ENCODE measurements at regions not wholly inside any gene's neighbourhood (a gene's known extent, or its start where the extent isn't known, plus 50 kb on each side); places are given as distances from the start of the nearest gene placed in this dataset.

- ChIA-PET CTCF (no interaction called here), POLR2A (no interaction called here)
- H3K36me3 ChIP-seq (ENCODE audit: control insufficient read depth in 4 of 4, insufficient read depth in 4 of 4, low read length in 3 of 4) = no peaks in the 10 kb centered on the region
- no peak for DNase-seq
- no peaks in the 10 kb centered on the region for H3K4me1 ChIP-seq (ENCODE audit: control extremely low read depth in 1 of 4, control insufficient read depth in 4 of 4, insufficient read depth in 4 of 4, low read length in 3 of 4)
- H3K27me3 ChIP-seq (replicated peaks in 2 of 5; ENCODE audit: control insufficient read depth in 4 of 5, insufficient read depth in 5 of 5, low read length in 4 of 5) = no peaks in the 10 kb centered on the region
- no peak overlapping the region for H3K27ac ChIP-seq (ENCODE audit: insufficient read depth in 1 of 2, low read depth in 1 of 2, low read length in 2 of 2, poor library complexity in 1 of 2, severe bottlenecking in 2 of 2)
- H3K4me3 ChIP-seq (ENCODE audit: control insufficient read depth in 1 of 7, extremely low read depth in 1 of 7, insufficient read depth in 4 of 7, low read depth in 2 of 7, low read length in 6 of 7) = no peak overlapping the region
- peaks cover 0 to 4% (median 3%) of the 10 kb centered on the region in 5 experiments for H3K9me3 ChIP-seq (ENCODE audit: control extremely low read depth in 1 of 5, control insufficient read depth in 4 of 5, insufficient read depth in 2 of 5, low read depth in 1 of 5, low read length in 4 of 5)
- 68% methylated on average over 3 of the region's 3 CpGs for WGBS (ENCODE audit: insufficient coverage)
Measured at GRCh38 chr5:2584579-2585269, 166.8 kb downstream of the IRX2 start.

GRCh38 chr5:2582507-2582906 lies 169.0 kb downstream of the IRX2 start:
- Histone ChIP-seq H3K9me3 (ENCODE audit: control extremely low read depth in 1 of 5, control insufficient read depth in 4 of 5, insufficient read depth in 2 of 5, low read depth in 1 of 5, low read length in 4 of 5) (peaks cover 0 to 4% (median 3%) of the 10 kb centered on the region in 5 experiments), H3K36me3 (ENCODE audit: control insufficient read depth in 4 of 4, insufficient read depth in 4 of 4, low read length in 3 of 4) (no peaks in the 10 kb centered on the region), H3K27ac (ENCODE audit: insufficient read depth in 1 of 2, low read depth in 1 of 2, low read length in 2 of 2, poor library complexity in 1 of 2, severe bottlenecking in 2 of 2) (no peak overlapping the region), H3K4me1 (ENCODE audit: control extremely low read depth in 1 of 4, control insufficient read depth in 4 of 4, insufficient read depth in 4 of 4, low read length in 3 of 4) (no peaks in the 10 kb centered on the region), H3K27me3 (replicated peaks in 2 of 5; ENCODE audit: control insufficient read depth in 4 of 5, insufficient read depth in 5 of 5, low read length in 4 of 5) (no peaks in the 10 kb centered on the region), H3K4me3 (ENCODE audit: control insufficient read depth in 1 of 7, extremely low read depth in 1 of 7, insufficient read depth in 4 of 7, low read depth in 2 of 7, low read length in 6 of 7) (no peak overlapping the region)
- no peak for DNase-seq
- ChIA-PET CTCF (no interaction called here), POLR2A (no interaction called here)
- 96% methylated on average over 3 of the region's 4 CpGs for WGBS (ENCODE audit: insufficient coverage)

GRCh38 chr5:2582106-2582505 lies 169.4 kb downstream of the IRX2 start:
- ChIA-PET CTCF (no interaction called here), POLR2A (no interaction called here)
- Histone ChIP-seq H3K9me3 (ENCODE audit: control extremely low read depth in 1 of 5, control insufficient read depth in 4 of 5, insufficient read depth in 2 of 5, low read depth in 1 of 5, low read length in 4 of 5) (peaks cover 0 to 4% (median 3%) of the 10 kb centered on the region in 5 experiments), H3K4me1 (ENCODE audit: control extremely low read depth in 1 of 4, control insufficient read depth in 4 of 4, insufficient read depth in 4 of 4, low read length in 3 of 4) (no peaks in the 10 kb centered on the region), H3K36me3 (ENCODE audit: control insufficient read depth in 4 of 4, insufficient read depth in 4 of 4, low read length in 3 of 4) (no peaks in the 10 kb centered on the region), H3K27ac (ENCODE audit: insufficient read depth in 1 of 2, low read depth in 1 of 2, low read length in 2 of 2, poor library complexity in 1 of 2, severe bottlenecking in 2 of 2) (no peak overlapping the region), H3K4me3 (ENCODE audit: control insufficient read depth in 1 of 7, extremely low read depth in 1 of 7, insufficient read depth in 4 of 7, low read depth in 2 of 7, low read length in 6 of 7) (no peak overlapping the region), H3K27me3 (replicated peaks in 2 of 5; ENCODE audit: control insufficient read depth in 4 of 5, insufficient read depth in 5 of 5, low read length in 4 of 5) (no peaks in the 10 kb centered on the region)
- WGBS (ENCODE audit: insufficient coverage) = 89% methylated on average over 4 of the region's 7 CpGs
- DNase-seq = no peak

- no peak for DNase-seq
- WGBS (ENCODE audit: insufficient coverage) = 91% methylated on average over 4 of the region's 5 CpGs
- Histone ChIP-seq H3K27me3 (replicated peaks in 2 of 5; ENCODE audit: control insufficient read depth in 4 of 5, insufficient read depth in 5 of 5, low read length in 4 of 5) (no peaks in the 10 kb centered on the region), H3K36me3 (ENCODE audit: control insufficient read depth in 4 of 4, insufficient read depth in 4 of 4, low read length in 3 of 4) (no peaks in the 10 kb centered on the region), H3K9me3 (ENCODE audit: control extremely low read depth in 1 of 5, control insufficient read depth in 4 of 5, insufficient read depth in 2 of 5, low read depth in 1 of 5, low read length in 4 of 5) (peaks cover 0 to 4% (median 3%) of the 10 kb centered on the region in 5 experiments), H3K27ac (ENCODE audit: insufficient read depth in 1 of 2, low read depth in 1 of 2, low read length in 2 of 2, poor library complexity in 1 of 2, severe bottlenecking in 2 of 2) (no peak overlapping the region), H3K4me3 (ENCODE audit: control insufficient read depth in 1 of 7, extremely low read depth in 1 of 7, insufficient read depth in 4 of 7, low read depth in 2 of 7, low read length in 6 of 7) (no peak overlapping the region), H3K4me1 (ENCODE audit: control extremely low read depth in 1 of 4, control insufficient read depth in 4 of 4, insufficient read depth in 4 of 4, low read length in 3 of 4) (no peaks in the 10 kb centered on the region)
- ChIA-PET CTCF (no interaction called here), POLR2A (no interaction called here)
Measured at GRCh38 chr5:2581418-2581817, 170.1 kb downstream of the IRX2 start.

- Histone ChIP-seq H3K36me3 (ENCODE audit: control insufficient read depth in 4 of 4, insufficient read depth in 4 of 4, low read length in 3 of 4) (no peaks in the 10 kb centered on the region), H3K4me1 (ENCODE audit: control extremely low read depth in 1 of 4, control insufficient read depth in 4 of 4, insufficient read depth in 4 of 4, low read length in 3 of 4) (no peaks in the 10 kb centered on the region), H3K27ac (ENCODE audit: insufficient read depth in 1 of 2, low read depth in 1 of 2, low read length in 2 of 2, poor library complexity in 1 of 2, severe bottlenecking in 2 of 2) (no peak overlapping the region), H3K4me3 (ENCODE audit: control insufficient read depth in 1 of 7, extremely low read depth in 1 of 7, insufficient read depth in 4 of 7, low read depth in 2 of 7, low read length in 6 of 7) (no peak overlapping the region), H3K9me3 (ENCODE audit: control extremely low read depth in 1 of 5, control insufficient read depth in 4 of 5, insufficient read depth in 2 of 5, low read depth in 1 of 5, low read length in 4 of 5) (peaks cover 0 to 4% (median 0%) of the 10 kb centered on the region in 5 experiments), H3K27me3 (replicated peaks in 2 of 5; ENCODE audit: control insufficient read depth in 4 of 5, insufficient read depth in 5 of 5, low read length in 4 of 5) (peaks cover 0 to 1% (median 0%) of the 10 kb centered on the region in 5 experiments)
- DNase-seq = no peak
- ChIA-PET POLR2A (no interaction called here), CTCF (no interaction called here)
- WGBS (ENCODE audit: insufficient coverage) = 62% methylated on average over 4 of the region's 5 CpGs
Measured at GRCh38 chr5:2579126-2579525, 172.4 kb downstream of the IRX2 start.

- POLR2A ChIA-PET = no interaction called here
- CTCF ChIA-PET = no interaction called here
- Histone ChIP-seq H3K4me1 (ENCODE audit: control extremely low read depth in 1 of 4, control insufficient read depth in 4 of 4, insufficient read depth in 4 of 4, low read length in 3 of 4) (no peaks in the 10 kb centered on the region), H3K27ac (ENCODE audit: insufficient read depth in 1 of 2, low read depth in 1 of 2, low read length in 2 of 2, poor library complexity in 1 of 2, severe bottlenecking in 2 of 2) (no peak overlapping the region), H3K4me3 (ENCODE audit: control insufficient read depth in 1 of 7, extremely low read depth in 1 of 7, insufficient read depth in 4 of 7, low read depth in 2 of 7, low read length in 6 of 7) (no peak overlapping the region), H3K9me3 (ENCODE audit: control extremely low read depth in 1 of 5, control insufficient read depth in 4 of 5, insufficient read depth in 2 of 5, low read depth in 1 of 5, low read length in 4 of 5) (peaks cover 0 to 3% (median 0%) of the 10 kb centered on the region in 5 experiments), H3K27me3 (replicated peaks in 2 of 5; ENCODE audit: control insufficient read depth in 4 of 5, insufficient read depth in 5 of 5, low read length in 4 of 5) (peaks cover 0 to 2% (median 0%) of the 10 kb centered on the region in 5 experiments), H3K36me3 (ENCODE audit: control insufficient read depth in 4 of 4, insufficient read depth in 4 of 4, low read length in 3 of 4) (no peaks in the 10 kb centered on the region)
- DNase-seq = no peak
- 86% methylated on average over 12 of the region's 12 CpGs for WGBS (ENCODE audit: insufficient coverage)
Measured at GRCh38 chr5:2577312-2578036, 174.0 kb downstream of the IRX2 start.

GRCh38 chr5:2576823-2577222 lies 174.7 kb downstream of the IRX2 start:
- 94% methylated on average over 10 of the region's 11 CpGs for WGBS (ENCODE audit: insufficient coverage)
- Histone ChIP-seq H3K27me3 (replicated peaks in 2 of 5; ENCODE audit: control insufficient read depth in 4 of 5, insufficient read depth in 5 of 5, low read length in 4 of 5) (peaks cover 0 to 2% (median 0%) of the 10 kb centered on the region in 5 experiments), H3K27ac (ENCODE audit: insufficient read depth in 1 of 2, low read depth in 1 of 2, low read length in 2 of 2, poor library complexity in 1 of 2, severe bottlenecking in 2 of 2) (no peak overlapping the region), H3K9me3 (ENCODE audit: control extremely low read depth in 1 of 5, control insufficient read depth in 4 of 5, insufficient read depth in 2 of 5, low read depth in 1 of 5, low read length in 4 of 5) (no peaks in the 10 kb centered on the region), H3K4me1 (ENCODE audit: control extremely low read depth in 1 of 4, control insufficient read depth in 4 of 4, insufficient read depth in 4 of 4, low read length in 3 of 4) (no peaks in the 10 kb centered on the region), H3K36me3 (ENCODE audit: control insufficient read depth in 4 of 4, insufficient read depth in 4 of 4, low read length in 3 of 4) (no peaks in the 10 kb centered on the region), H3K4me3 (ENCODE audit: control insufficient read depth in 1 of 7, extremely low read depth in 1 of 7, insufficient read depth in 4 of 7, low read depth in 2 of 7, low read length in 6 of 7) (no peak overlapping the region)
- CTCF ChIA-PET = no interaction called here
- DNase-seq = no peak
- POLR2A ChIA-PET = no interaction called here
